Putamen (tissue), 1 donor: ENCODE measurements at regions not wholly inside any gene's neighbourhood (a gene's known extent, or its start where the extent isn't known, plus 50 kb on each side); places are given as distances from the start of the nearest gene placed in this dataset.
"Not testable (repeated sequence)": the region's sequence is repeated elsewhere in the genome, so short reads cannot be mapped to it uniquely, and the experiment has no call there.

Source experiments
- DNase-seq: peaks from one replicate; pipeline ENCODE4 v3.0.0-alpha.2; 2016; ENCODE audit warnings: low spot score

DNA sequence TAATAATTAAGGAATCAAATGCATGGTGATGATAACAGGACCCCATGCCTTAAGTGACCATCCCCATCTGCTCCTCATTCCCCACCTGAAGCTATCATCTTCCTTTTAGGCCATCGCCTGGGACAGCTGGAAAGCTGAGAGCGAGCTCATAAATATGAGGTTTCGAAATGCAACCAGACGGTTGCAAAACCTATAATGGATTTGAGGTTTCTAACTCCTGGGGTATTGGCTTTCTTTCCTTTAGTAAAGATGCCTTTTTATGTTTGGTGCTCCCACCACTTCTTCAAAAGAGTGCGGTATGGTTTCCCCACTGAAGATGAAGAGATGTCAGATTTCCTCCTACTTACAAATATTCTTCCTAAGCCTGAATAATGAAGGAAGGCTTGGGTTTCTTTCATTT, 1589.5 kb upstream of the PIK3C3 start:
- no peak for DNase-seq

DNA sequence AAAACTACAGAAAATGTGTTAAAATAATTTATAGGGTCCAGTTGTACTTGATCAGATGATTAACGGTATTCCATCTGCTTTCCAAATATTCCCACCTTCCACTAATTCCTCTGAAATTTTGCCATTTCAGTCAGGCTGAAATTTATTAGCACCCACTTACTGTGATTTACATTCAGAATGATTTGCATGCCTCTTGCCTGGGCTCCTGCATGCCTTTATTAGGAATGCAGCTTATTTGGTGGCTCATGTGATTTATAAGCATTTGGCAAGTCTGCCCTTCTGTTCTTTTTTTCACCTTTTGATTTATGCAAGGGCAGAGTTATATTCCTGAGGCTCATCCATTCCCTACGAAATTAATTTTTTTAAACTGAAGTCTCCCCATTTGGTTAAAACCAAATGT, 1594.5 kb upstream of the PIK3C3 start:
- DNase-seq, result no peak

DNA sequence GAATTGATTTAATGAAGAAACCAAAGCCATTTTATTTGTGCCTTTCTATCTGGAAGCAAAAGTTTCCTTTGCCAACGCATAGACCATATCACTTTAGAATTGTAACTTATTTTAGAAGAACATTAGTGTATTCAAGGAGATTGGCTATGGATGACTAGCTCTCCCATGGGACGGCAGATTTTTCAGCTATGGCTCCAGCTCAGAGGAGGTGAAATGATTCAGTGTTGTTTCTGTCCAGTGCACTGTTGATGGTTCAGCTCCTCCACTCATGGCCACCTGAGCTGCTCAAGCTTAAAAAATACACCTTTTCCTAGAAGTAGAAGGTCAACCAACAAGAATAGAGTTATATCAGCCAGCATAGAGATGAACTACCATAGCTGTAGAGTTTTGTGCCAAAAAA, 1597.5 kb upstream of the PIK3C3 start:
- no peak for DNase-seq

- no peak for DNase-seq
Measured at GRCh38 chr18:40356168-40356567, 1598.9 kb upstream of the PIK3C3 start.

DNA sequence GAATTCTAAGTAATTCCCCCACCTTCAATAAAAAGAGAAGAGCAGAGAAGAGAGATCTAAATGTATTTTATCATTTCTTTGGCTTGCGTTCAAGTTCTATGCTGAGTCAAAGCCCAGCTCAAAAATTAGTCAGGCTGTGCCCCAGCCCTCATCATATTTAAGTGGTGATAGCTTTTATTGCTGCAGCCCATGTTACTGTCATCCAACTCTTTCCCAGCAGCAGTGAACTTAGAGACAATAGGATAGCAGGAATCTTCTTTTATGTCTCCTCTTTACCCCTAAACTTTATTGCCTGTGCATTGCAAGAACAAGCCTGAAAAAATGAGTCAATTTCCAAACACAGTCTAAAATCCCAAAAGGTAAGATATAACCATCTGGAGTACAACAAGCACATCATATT, 1599.3 kb upstream of the PIK3C3 start:
- no peak for DNase-seq

GRCh38 chr18:40348196-40348595, 1606.8 kb upstream of the PIK3C3 start:
- DNase-seq, result no peak

GRCh38 chr18:40347261-40347660, 1607.8 kb upstream of the PIK3C3 start:
- no peak for DNase-seq

DNA sequence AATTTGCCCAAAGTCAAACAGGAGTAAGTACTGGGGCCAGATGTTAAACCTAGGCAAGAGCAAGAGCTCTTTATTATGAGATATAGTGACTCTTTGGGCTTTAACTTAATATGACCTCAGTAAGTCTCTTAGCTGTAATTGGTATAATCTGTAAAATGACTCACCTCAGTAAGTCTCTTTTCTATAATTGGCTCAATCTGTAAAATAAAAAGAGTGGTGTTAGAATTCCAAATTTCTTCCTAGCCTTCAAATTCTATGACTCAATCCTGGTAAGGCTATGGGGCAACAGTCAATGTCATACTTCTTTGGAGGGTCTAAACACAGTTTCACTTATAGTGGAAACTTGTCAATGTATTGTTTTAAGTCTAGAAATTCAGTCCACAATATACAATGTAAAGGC, 1608.9 kb upstream of the PIK3C3 start:
- no peak for DNase-seq

DNA sequence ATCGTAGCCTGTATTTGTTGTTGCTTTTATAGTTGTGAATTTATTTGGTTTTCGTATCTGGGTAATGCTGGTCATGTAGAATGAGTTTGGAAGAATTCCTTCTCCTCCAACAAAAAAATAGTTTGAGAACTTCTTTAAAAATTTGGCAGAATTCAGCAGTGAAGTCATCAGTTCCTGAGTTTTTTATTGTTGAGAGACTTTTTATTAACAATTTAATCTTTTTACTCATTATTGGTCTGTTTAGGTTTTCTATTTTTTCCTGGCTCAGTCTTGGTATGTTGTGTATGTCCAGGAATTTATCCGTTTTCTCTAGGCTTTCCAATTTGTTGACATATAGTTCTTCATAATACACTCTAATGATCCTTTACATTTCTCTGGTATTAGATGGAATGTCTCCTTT, 1613.3 kb upstream of the PIK3C3 start:
- no peak for DNase-seq

DNA sequence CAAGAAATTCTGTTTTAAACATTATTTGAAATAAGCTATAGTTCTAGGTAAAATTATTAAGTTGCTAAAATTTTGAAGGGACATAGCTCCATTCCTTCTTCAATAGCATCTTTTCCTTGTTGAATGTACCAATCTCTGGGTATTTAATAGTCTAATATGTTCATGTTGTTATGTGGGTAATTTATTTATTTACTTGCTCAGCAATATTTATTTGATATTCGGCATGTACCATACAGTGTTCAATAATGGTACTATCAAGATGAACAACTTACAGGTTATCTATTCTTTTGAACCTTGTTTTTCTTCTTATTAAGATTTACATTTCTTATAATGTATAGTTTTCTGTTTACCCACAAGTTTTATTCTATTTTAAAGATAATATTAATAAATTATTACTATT, 1616.8 kb upstream of the PIK3C3 start:
- DNase-seq, result no peak

DNA sequence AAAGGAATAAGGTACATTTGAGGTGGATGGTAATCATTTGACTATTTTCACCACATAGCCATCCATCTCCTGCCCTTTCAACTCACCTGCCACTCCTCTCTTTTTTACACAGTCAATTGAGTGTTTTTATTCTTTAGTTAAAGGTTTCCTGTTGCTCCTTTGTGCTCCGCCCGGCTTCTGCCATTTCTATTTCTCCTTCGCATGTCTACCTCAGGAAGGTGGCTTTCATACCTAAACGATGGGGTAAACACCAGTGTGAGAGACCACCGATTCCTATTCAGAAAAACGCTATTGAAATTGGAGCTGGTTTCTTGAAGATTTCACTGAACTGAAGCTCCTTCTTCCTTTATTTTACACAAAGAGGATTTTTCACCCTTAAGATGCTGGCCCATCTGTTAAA, 1628.0 kb upstream of the PIK3C3 start:
- DNase-seq, result no peak

GRCh38 chr18:40325988-40326387, 1629.0 kb upstream of the PIK3C3 start:
- DNase-seq, result no peak

GRCh38 chr18:40314199-40314598, 1640.8 kb upstream of the PIK3C3 start:
- DNase-seq, result no peak

DNA sequence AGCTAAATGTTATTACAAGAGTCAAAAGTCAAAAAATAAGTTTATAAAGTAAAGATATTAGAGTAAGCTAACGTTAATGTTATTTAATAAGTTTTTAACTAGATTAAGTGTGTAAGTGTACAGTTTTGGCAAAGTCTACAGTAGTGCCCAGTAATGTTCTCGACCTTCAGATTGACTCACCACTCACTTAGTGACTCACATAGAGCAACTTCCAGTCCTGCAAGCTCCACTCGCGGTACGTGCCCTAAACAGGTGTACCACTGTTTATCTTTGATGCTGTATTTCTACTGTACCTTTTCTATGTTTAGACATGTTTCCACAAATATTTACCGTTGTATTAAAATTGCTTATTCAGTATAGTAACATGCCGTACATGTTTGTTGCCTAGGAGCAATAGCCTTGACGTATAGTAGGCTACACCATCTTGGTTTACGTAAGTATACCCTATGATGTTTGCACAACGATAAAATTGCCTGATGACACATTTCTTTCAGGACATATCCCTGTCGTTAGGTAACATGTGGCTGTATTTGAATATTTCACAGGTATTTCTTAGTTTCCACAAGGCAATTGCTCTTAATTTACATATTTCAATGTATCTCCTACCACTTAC, 1641.9 kb upstream of the PIK3C3 start:
- DNase-seq, result no peak

GRCh38 chr18:40307627-40308026, 1647.4 kb upstream of the PIK3C3 start:
- DNase-seq, result no peak

DNA sequence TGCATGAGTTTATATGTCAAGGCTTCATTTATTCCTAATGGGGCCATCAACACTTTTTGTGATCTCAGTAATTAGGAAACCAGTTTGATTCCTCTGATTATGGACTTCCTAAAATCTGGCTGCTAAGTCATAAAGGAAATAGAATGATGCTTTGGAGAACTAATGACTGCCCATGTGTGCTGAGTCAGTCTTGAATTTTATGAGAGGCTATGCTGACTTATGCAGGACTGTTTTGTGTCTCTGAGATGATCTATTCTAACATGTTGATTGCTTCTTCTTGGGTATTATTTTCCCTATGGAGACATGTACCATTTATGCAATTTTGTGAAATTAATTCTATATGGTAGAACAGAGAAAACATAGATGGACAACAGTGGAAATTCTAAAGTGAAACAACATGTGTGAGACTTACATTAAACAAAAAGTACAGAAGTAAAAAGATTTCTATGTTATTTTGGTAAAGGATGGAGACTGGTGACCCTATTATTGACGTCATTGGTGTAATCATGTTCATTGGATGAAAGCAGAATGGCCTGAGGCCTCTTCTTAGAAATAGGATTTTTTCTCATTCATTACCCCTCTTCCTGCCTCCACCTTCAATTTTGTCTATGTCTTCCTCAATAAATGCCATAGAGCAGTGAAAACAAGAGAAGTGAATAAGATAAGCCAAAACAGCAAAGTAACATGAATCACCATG, 1658.2 kb upstream of the PIK3C3 start:
- no peak for DNase-seq

DNA sequence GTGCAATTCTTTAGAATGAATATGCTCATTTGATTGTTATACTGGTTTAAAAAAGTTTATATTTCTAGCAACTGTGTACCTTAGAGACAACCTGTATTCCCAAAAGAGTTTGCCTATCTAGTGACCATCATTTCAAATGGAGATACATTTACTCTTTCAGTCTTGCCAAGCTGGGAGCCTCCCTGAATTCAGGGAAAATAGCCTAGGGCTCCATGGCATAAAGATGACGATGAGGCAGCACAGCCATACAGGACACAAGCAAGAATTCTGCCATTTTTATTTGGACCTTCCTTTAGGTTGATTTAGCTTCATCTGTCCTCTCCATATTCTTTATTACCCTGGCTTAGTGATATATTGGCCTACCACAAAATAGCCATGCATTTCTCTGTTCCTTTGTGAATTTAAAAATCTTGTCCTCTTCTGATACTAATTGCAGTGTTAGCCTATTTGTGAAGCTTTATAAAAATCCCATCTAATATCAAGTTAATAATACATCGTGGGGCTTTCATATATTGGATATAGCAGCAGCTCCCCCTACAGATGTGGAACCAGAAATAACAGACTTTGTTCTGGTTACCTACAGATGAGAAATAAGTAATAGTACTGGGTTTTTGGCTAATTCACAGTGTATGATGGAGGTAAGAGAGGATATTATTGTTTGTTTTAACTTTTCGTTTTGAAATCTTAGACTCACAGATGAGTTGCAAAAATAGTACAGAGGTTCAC, 1661.9 kb upstream of the PIK3C3 start:
- no peak for DNase-seq

- no peak for DNase-seq
Measured at GRCh38 chr18:40283560-40283959, 1671.5 kb upstream of the PIK3C3 start.

- not testable (repeated sequence) for DNase-seq
Measured at GRCh38 chr18:40281356-40281755, 1673.7 kb upstream of the PIK3C3 start.

DNA sequence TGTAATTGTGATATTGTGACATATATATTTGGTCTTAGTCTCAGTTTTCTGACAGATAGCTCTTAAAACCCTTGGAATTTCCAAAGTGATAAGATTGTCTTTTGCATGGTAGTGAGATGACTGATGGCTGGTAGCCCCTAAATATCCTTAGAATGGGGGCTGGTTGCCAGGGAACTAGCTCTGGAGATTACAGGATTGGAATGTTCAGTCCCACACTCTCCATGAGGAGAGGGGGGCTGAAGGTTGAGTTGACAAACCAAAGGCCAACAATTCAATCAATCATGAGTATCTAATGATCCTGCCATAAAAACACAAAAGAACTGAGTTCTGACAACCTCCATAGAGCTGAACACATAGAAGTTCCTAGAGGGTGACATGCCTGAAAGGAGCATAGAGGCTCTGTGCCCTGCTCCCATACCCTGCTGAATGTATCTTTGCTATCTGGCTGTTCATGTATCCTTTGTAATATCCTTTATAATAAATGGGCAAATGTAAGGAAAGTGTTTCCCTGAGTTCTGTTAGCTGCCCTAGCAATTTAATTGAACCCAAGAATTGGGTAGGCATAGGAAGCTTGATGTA, 1680.3 kb upstream of the PIK3C3 start:
- DNase-seq, result no peak

GRCh38 chr18:40272630-40273231, 1682.3 kb upstream of the PIK3C3 start:
- no peak for DNase-seq

DNA sequence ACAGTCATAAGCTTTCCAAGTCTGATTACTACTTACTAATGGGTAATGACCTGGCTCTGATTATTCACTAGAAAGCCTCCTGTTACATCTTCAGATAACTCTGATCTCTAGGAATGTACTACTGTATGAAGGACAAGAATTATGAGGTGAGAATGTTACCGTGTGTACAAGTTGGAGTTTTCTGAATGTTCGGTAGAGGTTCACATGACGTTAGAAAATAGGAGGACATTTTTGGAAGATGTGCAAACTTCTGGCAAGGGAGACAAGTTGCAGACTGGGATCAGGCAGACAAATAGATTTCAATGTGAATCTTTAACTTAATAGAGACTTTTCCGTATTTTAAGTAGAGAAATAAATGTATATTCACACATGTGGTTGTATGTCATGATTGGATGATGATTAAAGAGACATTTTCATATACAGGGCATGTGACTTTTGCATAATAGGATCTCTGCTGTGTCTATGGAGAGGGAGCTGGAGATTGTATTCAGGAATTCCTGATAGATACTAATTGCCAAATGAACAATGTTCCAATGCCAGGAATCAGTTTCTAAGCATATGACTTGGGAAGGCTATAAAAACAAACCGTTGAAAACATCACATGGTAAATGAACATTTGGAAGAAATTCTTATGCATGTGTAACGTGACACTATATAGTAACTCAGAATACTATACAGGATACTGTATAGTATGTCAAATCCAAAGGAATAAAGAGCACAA, 1695.8 kb upstream of the PIK3C3 start:
- DNase-seq, result no peak
